Rectal smooth muscle tissue (tissue), 1 donor: ENCODE measurements at regions not wholly inside any gene's neighbourhood (a gene's known extent, or its start where the extent isn't known, plus 50 kb on each side); places are given as distances from the start of the nearest gene placed in this dataset.

Source experiments
- H3K27ac ChIP-seq: one replicate; pipeline ENCODE4 v1.7.0; 2013; ENCODE audit warnings: low read depth, low read length, inconsistent platforms
- H3K27me3 ChIP-seq: one replicate; pipeline ENCODE4 v1.7.0; 2013; ENCODE audit warnings: low read length; ENCODE audit not compliant: control insufficient read depth, insufficient read depth
- H3K36me3 ChIP-seq: one replicate; pipeline ENCODE4 v1.7.0; 2013; ENCODE audit warnings: low read length; ENCODE audit not compliant: control insufficient read depth, insufficient read depth
- H3K4me1 ChIP-seq: one replicate; pipeline ENCODE4 v1.7.0; 2013; ENCODE audit warnings: low read length; ENCODE audit not compliant: control insufficient read depth, insufficient read depth
- H3K4me3 ChIP-seq: one replicate; pipeline ENCODE4 v1.7.0; 2013; ENCODE audit warnings: low read length
- H3K9ac ChIP-seq: one replicate; pipeline ENCODE4 v1.7.0; 2013; ENCODE audit warnings: low read length

- H3K9ac ChIP-seq, result no peak overlapping the region
These were observed 722.7 kb downstream of the XPNPEP1 start for GRCh38 chr10:109200646-109201045.

GRCh38 chr10:109191823-109192222 lies 731.5 kb downstream of the XPNPEP1 start:
- no peaks in the 10 kb centered on the region for H3K36me3 ChIP-seq
- H3K27me3 ChIP-seq, result no peaks in the 10 kb centered on the region

More at GRCh38 chr10:109200646-109201045, 722.7 kb downstream of the XPNPEP1 start:
- Histone ChIP-seq H3K36me3 (no peaks in the 10 kb centered on the region), H3K27ac (no peak overlapping the region), H3K27me3 (no peaks in the 10 kb centered on the region), H3K4me1 (no peaks in the 10 kb centered on the region), H3K4me3 (no peak overlapping the region)

GRCh38 chr10:109191341-109191740 lies 732.0 kb downstream of the XPNPEP1 start:
- H3K36me3 ChIP-seq, result no peaks in the 10 kb centered on the region
- no peak overlapping the region for H3K9ac ChIP-seq
- H3K4me3 ChIP-seq, result no peak overlapping the region
- no peaks in the 10 kb centered on the region for H3K4me1 ChIP-seq
- no peaks in the 10 kb centered on the region for H3K27me3 ChIP-seq
- no peak overlapping the region for H3K27ac ChIP-seq

More at GRCh38 chr10:109191823-109192222, 731.5 kb downstream of the XPNPEP1 start:
- no peak overlapping the region for H3K27ac ChIP-seq
- H3K4me3 ChIP-seq, result no peak overlapping the region
- no peaks in the 10 kb centered on the region for H3K4me1 ChIP-seq
- H3K9ac ChIP-seq, result no peak overlapping the region

GRCh38 chr10:109187677-109188076 lies 735.6 kb downstream of the XPNPEP1 start:
- H3K4me3 ChIP-seq, result no peak overlapping the region
- H3K36me3 ChIP-seq, result no peaks in the 10 kb centered on the region
- no peaks in the 10 kb centered on the region for H3K4me1 ChIP-seq
- H3K27me3 ChIP-seq, result no peaks in the 10 kb centered on the region
- H3K27ac ChIP-seq, result no peak overlapping the region
- H3K9ac ChIP-seq, result no peak overlapping the region

- no peak overlapping the region for H3K27ac ChIP-seq
- H3K27me3 ChIP-seq, result no peaks in the 10 kb centered on the region
- H3K9ac ChIP-seq, result no peak overlapping the region
- H3K4me1 ChIP-seq, result no peaks in the 10 kb centered on the region
- H3K36me3 ChIP-seq, result no peaks in the 10 kb centered on the region
- H3K4me3 ChIP-seq, result no peak overlapping the region
These were observed 739.9 kb downstream of the XPNPEP1 start for GRCh38 chr10:109183366-109183765.

- Histone ChIP-seq H3K27ac (no peak overlapping the region), H3K27me3 (no peaks in the 10 kb centered on the region), H3K36me3 (no peaks in the 10 kb centered on the region), H3K9ac (no peak overlapping the region), H3K4me3 (no peak overlapping the region), H3K4me1 (no peaks in the 10 kb centered on the region)
These were observed 744.7 kb downstream of the XPNPEP1 start for GRCh38 chr10:109178591-109178990.

- Histone ChIP-seq H3K27ac (no peak overlapping the region), H3K9ac (no peak overlapping the region), H3K4me3 (no peak overlapping the region), H3K36me3 (no peaks in the 10 kb centered on the region), H3K4me1 (no peaks in the 10 kb centered on the region), H3K27me3 (no peaks in the 10 kb centered on the region)
These were observed 748.8 kb downstream of the XPNPEP1 start for GRCh38 chr10:109174526-109174925.

- Histone ChIP-seq H3K27ac (no peak overlapping the region), H3K4me1 (no peaks in the 10 kb centered on the region), H3K4me3 (no peak overlapping the region), H3K9ac (no peak overlapping the region), H3K36me3 (no peaks in the 10 kb centered on the region), H3K27me3 (no peaks in the 10 kb centered on the region)
These were observed 749.4 kb downstream of the XPNPEP1 start for GRCh38 chr10:109173937-109174336.

GRCh38 chr10:109173121-109173520 lies 750.2 kb downstream of the XPNPEP1 start:
- H3K27ac ChIP-seq, result no peak overlapping the region
- H3K36me3 ChIP-seq, result no peaks in the 10 kb centered on the region
- H3K9ac ChIP-seq, result no peak overlapping the region
- no peak overlapping the region for H3K4me3 ChIP-seq
- H3K4me1 ChIP-seq, result no peaks in the 10 kb centered on the region
- H3K27me3 ChIP-seq, result no peaks in the 10 kb centered on the region

GRCh38 chr10:109166935-109167334 lies 756.4 kb downstream of the XPNPEP1 start:
- Histone ChIP-seq H3K27ac (no peak overlapping the region), H3K4me1 (no peaks in the 10 kb centered on the region), H3K9ac (no peak overlapping the region), H3K4me3 (no peak overlapping the region), H3K27me3 (no peaks in the 10 kb centered on the region), H3K36me3 (no peaks in the 10 kb centered on the region)

- no peak overlapping the region for H3K27ac ChIP-seq
- no peaks in the 10 kb centered on the region for H3K27me3 ChIP-seq
- H3K9ac ChIP-seq, result no peak overlapping the region
- no peaks in the 10 kb centered on the region for H3K36me3 ChIP-seq
- H3K4me1 ChIP-seq, result no peaks in the 10 kb centered on the region
- no peak overlapping the region for H3K4me3 ChIP-seq
These were observed 764.0 kb downstream of the XPNPEP1 start for GRCh38 chr10:109159351-109159750.

- no peak overlapping the region for H3K9ac ChIP-seq
- H3K4me3 ChIP-seq, result no peak overlapping the region
- H3K4me1 ChIP-seq, result no peaks in the 10 kb centered on the region
- no peak overlapping the region for H3K27ac ChIP-seq
- H3K27me3 ChIP-seq, result no peaks in the 10 kb centered on the region
- H3K36me3 ChIP-seq, result no peaks in the 10 kb centered on the region
These were observed 766.9 kb downstream of the XPNPEP1 start for GRCh38 chr10:109156396-109156795.

GRCh38 chr10:109149666-109150350 lies 773.5 kb downstream of the XPNPEP1 start:
- no peak overlapping the region for H3K9ac ChIP-seq
- no peaks in the 10 kb centered on the region for H3K27me3 ChIP-seq
- no peak overlapping the region for H3K4me3 ChIP-seq
- no peaks in the 10 kb centered on the region for H3K36me3 ChIP-seq
- H3K27ac ChIP-seq, result no peak overlapping the region
- no peaks in the 10 kb centered on the region for H3K4me1 ChIP-seq
